PC-3 (cell line): ENCODE measurements at regions not wholly inside any gene's neighbourhood (a gene's known extent, or its start where the extent isn't known, plus 50 kb on each side); places are given as distances from the start of the nearest gene placed in this dataset.

Source experiments
- ATAC-seq: fragments of 200-7000 bp; cut with Tn5 transposase; 2 replicates; pipeline ENCODE4 v1.9.1; 2020; ENCODE audit warnings: mild to moderate bottlenecking, moderate library complexity
- BruUV-seq: library from RNA; stranded (reverse); fragments of 400-500 nt; replicated peaks from 2 replicates; lab custom pipeline; 2021; lab: Mats Ljungman, UMichigan
- CTCF ChIA-PET: fragments of 300-600 bp; sonication (Branson Sonifier 250); formaldehyde crosslinking; loops from one replicate; lab custom pipeline; 2022; ENCODE audit warnings: antibody characterized with exemption; lab: Charles Lee
- POLR2A ChIA-PET: fragments of 300-600 bp; sonication (Branson Sonifier 250); formaldehyde crosslinking; loops from one replicate; lab custom pipeline; 2022; ENCODE audit warnings: antibody characterized with exemption; ENCODE audit not compliant: unreplicated experiment; lab: Charles Lee
- DNase-seq: peaks from one replicate; pipeline ENCODE4 v3.0.0-alpha.2; 2015
- H2AFZ ChIP-seq: fragments of 300-600 bp; sonication (generic); 2 replicates; pipeline ENCODE4 v1.6.0; 2016; ENCODE audit warnings: antibody characterized with exemption, low read length
- H3F3A ChIP-seq: fragments of 300-600 bp; sonication (generic); one replicate; pipeline ENCODE4 v1.6.0; 2017; ENCODE audit warnings: antibody characterized with exemption, low read length, control low read depth, mild to moderate bottlenecking; ENCODE audit not compliant: unreplicated experiment
- H3K27ac ChIP-seq: fragments of 300-600 bp; sonication (generic); 2 replicates; pipeline ENCODE4 v1.5.1; 2016; ENCODE audit warnings: mild to moderate bottlenecking, low read length
- H3K27me3 ChIP-seq: fragments of 300-600 bp; sonication (generic); 2 replicates; pipeline ENCODE4 v1.6.1; 2016; ENCODE audit warnings: low read length, mixed read lengths
- H3K36me3 ChIP-seq: fragments of 300-600 bp; sonication (generic); 2 replicates; pipeline ENCODE4 v1.6.1; 2016; ENCODE audit warnings: low read depth, mixed run types, low read length, mixed read lengths
- H3K4me1 ChIP-seq: fragments of 300-600 bp; sonication (generic); 2 replicates; pipeline ENCODE4 v1.5.1; 2016; ENCODE audit warnings: low read length; ENCODE audit not compliant: insufficient read depth
- H3K4me2 ChIP-seq: fragments of 300-600 bp; sonication (generic); 2 replicates; pipeline ENCODE4 v1.6.0; 2016; ENCODE audit warnings: low read length
- H3K4me3 ChIP-seq: fragments of 300-600 bp; sonication (generic); 2 replicates; pipeline ENCODE4 v1.5.1; 2016; ENCODE audit warnings: mild to moderate bottlenecking, low read length, mixed read lengths
- H3K79me2 ChIP-seq: fragments of 300-600 bp; sonication (generic); 2 replicates; pipeline ENCODE4 v1.6.1; 2017; ENCODE audit warnings: low read length, mixed read lengths
- H3K9ac ChIP-seq: fragments of 300-600 bp; sonication (generic); 2 replicates; pipeline ENCODE4 v1.6.0; 2016; ENCODE audit warnings: mild to moderate bottlenecking, low read length
- H3K9me2 ChIP-seq: fragments of 300-600 bp; sonication (generic); replicated peaks from 2 replicates; pipeline ENCODE4 v1.6.1; 2016; ENCODE audit warnings: mixed run types, low read length, mixed read lengths
- H3K9me3 ChIP-seq: fragments of 300-600 bp; sonication (generic); 2 replicates; pipeline ENCODE4 v1.6.1; 2016; ENCODE audit warnings: low read length, mixed read lengths
- H4K20me1 ChIP-seq: fragments of 300-600 bp; sonication (generic); 2 replicates; pipeline ENCODE4 v1.6.1; 2016; ENCODE audit warnings: low read length, mixed read lengths
- EZH2 ChIP-seq: fragments of 300-600 bp; sonication (generic); IDR thresholded peaks from one replicate; pipeline ENCODE4 v1.6.1; 2017; ENCODE audit warnings: antibody characterized with exemption, mild to moderate bottlenecking, low read length; ENCODE audit not compliant: unreplicated experiment
- EZH2phosphoT487 ChIP-seq: fragments of 300-600 bp; sonication (generic); IDR thresholded peaks from 2 replicates; pipeline ENCODE4 v1.6.1; 2018; ENCODE audit warnings: mild to moderate bottlenecking, antibody characterized with exemption, low read length, borderline replicate concordance
- intact Hi-C: fragments of 100-400 bp; cut with micrococcal nuclease; formaldehyde crosslinking; loops from 2 replicates; pipeline ENCODE4 v1.9.0; 2023
- TF ChIP-seq, protein P1 (sequence below): fragments of 300-600 bp; sonication (generic); conservative IDR thresholded peaks from 2 replicates; pipeline ENCODE4 v1.5.1; 2017; ENCODE audit warnings: antibody characterized with exemption, low read depth, mild to moderate bottlenecking, low read length

DNA sequence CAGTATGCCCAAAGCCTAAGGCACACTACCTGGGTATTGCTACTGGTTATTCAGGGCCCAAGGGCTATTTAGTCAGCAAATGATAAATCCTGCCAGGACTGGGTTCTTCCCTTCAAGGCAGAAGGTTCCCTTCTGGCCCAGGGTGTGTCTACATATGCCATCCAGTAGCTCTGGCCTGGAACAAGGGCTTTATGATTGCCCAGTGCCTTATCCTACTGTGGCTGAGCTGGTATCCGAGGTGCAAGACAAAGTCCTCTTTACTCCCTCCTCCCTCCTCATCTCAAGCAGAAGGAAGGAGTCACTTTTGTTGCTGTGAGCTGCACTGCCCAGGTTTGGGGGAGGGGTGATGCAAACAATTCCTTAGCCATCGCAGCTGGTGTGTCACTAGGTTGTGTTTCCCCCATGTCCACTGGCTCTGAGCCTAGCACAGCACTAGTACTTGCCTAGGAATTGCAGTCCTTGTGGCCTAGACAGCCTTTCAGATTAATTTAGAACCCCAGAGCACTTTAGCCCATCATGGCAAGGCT is 221.8 kb upstream of the TGFBR2 start:
- Histone ChIP-seq H3K27me3 (no peaks in the 10 kb centered on the region), H2AFZ (no peak overlapping the region), H3K4me3 (no peak overlapping the region), H3K4me2 (no peak overlapping the region), H3K9me2 (no peaks in the 10 kb centered on the region), H3K9me3 (no peaks in the 10 kb centered on the region), H3F3A (no peaks in the 10 kb centered on the region), H3K27ac (no peak overlapping the region), H3K36me3 (no peaks in the 10 kb centered on the region), H3K4me1 (no peaks in the 10 kb centered on the region), H4K20me1 (no peaks in the 10 kb centered on the region), H3K79me2 (no peaks in the 10 kb centered on the region), H3K9ac (no peak overlapping the region)
- no peak for DNase-seq
- ChIA-PET CTCF (no interaction called here), POLR2A (no interaction called here)
- TF ChIP-seq, protein P1, sequence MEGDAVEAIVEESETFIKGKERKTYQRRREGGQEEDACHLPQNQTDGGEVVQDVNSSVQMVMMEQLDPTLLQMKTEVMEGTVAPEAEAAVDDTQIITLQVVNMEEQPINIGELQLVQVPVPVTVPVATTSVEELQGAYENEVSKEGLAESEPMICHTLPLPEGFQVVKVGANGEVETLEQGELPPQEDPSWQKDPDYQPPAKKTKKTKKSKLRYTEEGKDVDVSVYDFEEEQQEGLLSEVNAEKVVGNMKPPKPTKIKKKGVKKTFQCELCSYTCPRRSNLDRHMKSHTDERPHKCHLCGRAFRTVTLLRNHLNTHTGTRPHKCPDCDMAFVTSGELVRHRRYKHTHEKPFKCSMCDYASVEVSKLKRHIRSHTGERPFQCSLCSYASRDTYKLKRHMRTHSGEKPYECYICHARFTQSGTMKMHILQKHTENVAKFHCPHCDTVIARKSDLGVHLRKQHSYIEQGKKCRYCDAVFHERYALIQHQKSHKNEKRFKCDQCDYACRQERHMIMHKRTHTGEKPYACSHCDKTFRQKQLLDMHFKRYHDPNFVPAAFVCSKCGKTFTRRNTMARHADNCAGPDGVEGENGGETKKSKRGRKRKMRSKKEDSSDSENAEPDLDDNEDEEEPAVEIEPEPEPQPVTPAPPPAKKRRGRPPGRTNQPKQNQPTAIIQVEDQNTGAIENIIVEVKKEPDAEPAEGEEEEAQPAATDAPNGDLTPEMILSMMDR = no peak
- TF ChIP-seq EZH2 (no peak), EZH2phosphoT487 (no peak)
- intact Hi-C loops = no loop called here
- ATAC-seq = no peak
- BruUV-seq = no TSS peak

DNA sequence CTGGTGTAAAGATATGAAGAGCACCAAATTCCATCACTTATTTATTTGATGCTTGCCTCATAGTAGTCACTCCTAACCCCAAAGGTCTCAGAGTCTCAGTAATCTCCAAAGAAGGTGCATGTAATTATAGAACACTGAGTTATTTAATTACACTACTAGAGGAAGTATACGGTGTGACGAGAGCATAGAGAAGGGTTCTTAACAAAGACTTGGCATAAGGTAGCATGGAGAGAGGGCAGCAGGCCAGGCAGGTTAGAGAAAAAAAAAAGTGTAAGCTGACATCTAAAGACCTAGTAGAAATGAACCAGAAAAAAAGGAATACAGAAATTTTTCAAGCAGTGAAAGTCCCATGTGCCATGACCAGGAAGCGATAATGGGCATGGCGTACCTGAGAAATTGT is 213.3 kb upstream of the TGFBR2 start:
- Histone ChIP-seq H3K27me3 (no peaks in the 10 kb centered on the region), H3K9me3 (no peaks in the 10 kb centered on the region), H3K27ac (no peak overlapping the region), H3K4me2 (no peak overlapping the region), H3K4me3 (no peak overlapping the region), H3K9ac (no peak overlapping the region), H3K4me1 (no peaks in the 10 kb centered on the region), H3F3A (no peaks in the 10 kb centered on the region), H2AFZ (no peak overlapping the region), H4K20me1 (no peaks in the 10 kb centered on the region), H3K36me3 (no peaks in the 10 kb centered on the region), H3K9me2 (0 out of 2 replicates have a peak, but pooled peaks cover 5% of the 10 kb centered on the region), H3K79me2 (no peaks in the 10 kb centered on the region)
- ATAC-seq = no peak
- no TSS peak for BruUV-seq
- ChIA-PET POLR2A (no interaction called here), CTCF (no interaction called here)
- DNase-seq = no peak
- intact Hi-C loops = no loop called here
- TF ChIP-seq EZH2phosphoT487 = no peak
- TF ChIP-seq, protein P1 = no peak
- no peak for TF ChIP-seq EZH2

DNA sequence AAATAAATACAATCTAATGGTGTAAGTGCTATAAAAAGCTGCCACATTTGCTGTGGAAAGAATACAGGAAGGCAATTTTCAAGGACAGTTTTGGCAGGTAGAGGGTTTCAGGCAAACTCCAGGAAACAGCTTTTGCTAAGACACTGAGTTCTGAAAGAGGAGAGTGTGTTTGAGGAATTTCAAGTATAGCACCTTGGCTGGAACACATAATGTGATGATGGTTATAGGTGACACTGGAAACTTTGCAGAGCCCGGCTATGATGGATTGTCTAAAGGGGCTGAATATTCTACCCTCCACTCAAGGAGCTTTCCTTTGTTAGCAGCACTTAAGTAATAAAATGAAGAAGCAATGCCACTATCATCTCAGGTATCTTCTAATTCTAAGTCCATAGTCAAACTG is 209.4 kb upstream of the TGFBR2 start:
- H3K27ac ChIP-seq = no peak overlapping the region
- no peaks in the 10 kb centered on the region for H3F3A ChIP-seq
- H3K4me3 ChIP-seq = no peak overlapping the region
- no peaks in the 10 kb centered on the region for H3K9me2 ChIP-seq
- H3K36me3 ChIP-seq = no peaks in the 10 kb centered on the region
- ChIA-PET CTCF (no interaction called here), POLR2A (no interaction called here)
- DNase-seq (no peak), ATAC-seq (no peak)
- intact Hi-C loops = no loop called here
- H3K4me2 ChIP-seq = no peak overlapping the region
- no peak overlapping the region for H3K9ac ChIP-seq
- H3K4me1 ChIP-seq = 0 out of 2 replicates have a peak, but pooled peaks cover 9% of the 10 kb centered on the region
- H3K27me3 ChIP-seq = no peaks in the 10 kb centered on the region
- no TSS peak for BruUV-seq
- no peak overlapping the region for H2AFZ ChIP-seq
- no peaks in the 10 kb centered on the region for H3K79me2 ChIP-seq
- TF ChIP-seq, protein P1 = no peak
- TF ChIP-seq EZH2 (no peak), EZH2phosphoT487 (no peak)
- H3K9me3 ChIP-seq = no peaks in the 10 kb centered on the region
- H4K20me1 ChIP-seq = no peaks in the 10 kb centered on the region
